OCI-M1 (cell line): ENCODE measurements at regions not wholly inside any gene's neighbourhood (a gene's known extent, or its start where the extent isn't known, plus 50 kb on each side); places are given as distances from the start of the nearest gene placed in this dataset.
"Not testable (repeated sequence)": the region's sequence is repeated elsewhere in the genome, so short reads cannot be mapped to it uniquely, and the experiment has no call there.

ENCODE experiments used
- DNase-seq: peaks from one replicate; lab custom pipeline; 2025; lab: John Stamatoyannopoulos, UW

DNA sequence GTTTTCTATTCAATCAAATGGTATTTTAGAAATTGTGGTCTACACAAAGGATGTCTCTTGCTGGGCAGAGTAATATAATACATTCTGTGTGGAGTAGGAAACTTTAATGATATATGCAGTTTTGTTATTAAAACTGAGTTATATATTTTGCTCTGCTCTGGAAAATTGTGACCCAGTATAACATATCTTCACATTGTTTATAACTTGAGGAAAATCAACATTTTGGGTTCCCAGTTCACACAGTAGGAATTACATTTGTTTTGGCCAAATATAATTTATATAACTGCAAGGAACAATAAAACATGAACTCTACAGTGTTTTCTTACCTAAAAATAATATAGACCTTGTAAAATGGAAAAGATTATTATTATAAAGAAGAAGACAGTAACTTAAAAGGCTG, 372.4 kb downstream of the OSR1 start:
- no peak for DNase-seq

DNA sequence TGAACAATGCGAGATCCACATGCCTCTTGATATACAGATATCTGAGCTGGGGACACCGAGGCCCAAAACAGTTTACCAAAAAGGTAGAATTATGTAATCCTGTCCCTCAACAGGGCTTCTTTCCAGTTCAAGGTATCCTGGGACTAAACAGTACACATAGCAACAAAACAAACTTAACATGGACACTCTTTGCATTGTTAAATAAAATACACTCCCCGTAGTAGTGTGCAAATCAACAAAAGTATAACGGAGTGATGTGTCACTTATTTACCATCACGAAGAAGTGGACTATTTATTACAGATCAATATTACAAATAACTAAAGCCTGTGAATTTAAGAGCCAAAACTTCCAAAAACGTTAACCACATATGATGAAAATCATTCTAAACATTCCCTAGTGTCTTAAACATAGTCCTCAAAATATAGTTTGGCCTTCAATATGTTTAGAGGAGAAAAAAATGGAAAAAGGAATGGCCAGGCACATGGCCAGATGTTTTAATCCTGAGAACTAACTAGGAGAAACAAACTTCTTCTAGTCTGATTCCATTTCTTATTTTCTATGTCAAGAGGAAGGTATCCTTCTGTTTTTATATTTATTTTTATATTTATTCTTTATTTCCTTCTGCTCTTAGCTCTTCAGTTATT, 377.5 kb downstream of the OSR1 start:
- no peak for DNase-seq

- DNase-seq = no peak
Measured at GRCh38 chr2:18980104-18980785, 378.2 kb downstream of the OSR1 start.

DNA sequence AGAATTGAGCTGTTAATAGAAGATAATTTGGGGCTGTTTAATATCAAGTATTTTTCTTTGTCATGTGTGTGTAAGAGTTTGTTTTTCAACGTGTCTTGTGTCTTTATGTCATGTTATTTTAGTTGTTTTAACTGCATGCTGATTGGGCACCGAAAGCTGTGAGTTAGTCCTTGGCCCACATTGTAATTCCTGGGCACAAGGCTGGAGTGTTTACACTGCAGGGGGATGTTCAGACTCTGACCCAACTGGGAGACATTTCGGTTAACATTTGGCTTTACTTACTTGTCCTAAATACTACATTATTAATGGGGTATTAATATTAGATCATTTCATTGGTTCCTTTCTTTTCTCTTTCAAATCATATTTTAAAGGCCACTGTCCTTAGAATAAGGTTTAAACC, 381.0 kb downstream of the OSR1 start:
- DNase-seq = no peak

DNA sequence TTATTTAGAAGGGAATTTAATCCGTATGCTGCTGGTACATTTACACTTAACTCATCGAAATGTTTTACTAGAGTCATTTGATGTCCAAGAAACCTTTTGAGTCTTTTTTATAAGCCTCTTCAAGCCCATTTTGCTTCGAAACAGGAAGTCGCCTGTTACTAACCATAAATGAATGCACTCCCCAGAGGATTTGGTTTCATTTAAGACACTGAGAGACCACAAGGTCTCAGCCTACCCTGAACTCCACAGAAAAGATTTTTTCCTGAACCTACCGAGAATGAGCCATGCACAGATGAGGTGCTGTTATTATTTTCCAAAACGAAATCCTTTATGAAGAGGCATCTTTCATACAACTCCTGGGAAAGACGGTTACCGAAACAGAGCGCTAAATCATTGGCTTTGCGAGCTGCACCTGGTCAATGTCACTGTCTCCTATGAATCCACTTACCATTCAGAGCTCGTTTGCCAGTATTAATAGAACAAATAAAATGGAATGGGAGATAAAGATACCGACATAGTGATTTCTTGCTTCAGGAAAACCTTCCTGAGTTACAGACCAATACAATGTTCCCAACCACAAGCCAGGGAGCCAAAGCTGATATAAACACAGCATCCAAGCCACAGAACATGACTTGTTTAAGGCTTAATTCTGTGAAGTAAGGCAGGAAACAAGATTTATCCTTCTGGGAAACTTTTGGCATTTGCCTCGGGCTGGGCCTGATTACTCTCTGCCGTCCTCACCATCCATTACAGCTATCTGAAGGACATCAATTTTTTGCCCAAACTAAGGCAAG, 382.1 kb downstream of the OSR1 start:
- DNase-seq = peak; percentile 17

DNA sequence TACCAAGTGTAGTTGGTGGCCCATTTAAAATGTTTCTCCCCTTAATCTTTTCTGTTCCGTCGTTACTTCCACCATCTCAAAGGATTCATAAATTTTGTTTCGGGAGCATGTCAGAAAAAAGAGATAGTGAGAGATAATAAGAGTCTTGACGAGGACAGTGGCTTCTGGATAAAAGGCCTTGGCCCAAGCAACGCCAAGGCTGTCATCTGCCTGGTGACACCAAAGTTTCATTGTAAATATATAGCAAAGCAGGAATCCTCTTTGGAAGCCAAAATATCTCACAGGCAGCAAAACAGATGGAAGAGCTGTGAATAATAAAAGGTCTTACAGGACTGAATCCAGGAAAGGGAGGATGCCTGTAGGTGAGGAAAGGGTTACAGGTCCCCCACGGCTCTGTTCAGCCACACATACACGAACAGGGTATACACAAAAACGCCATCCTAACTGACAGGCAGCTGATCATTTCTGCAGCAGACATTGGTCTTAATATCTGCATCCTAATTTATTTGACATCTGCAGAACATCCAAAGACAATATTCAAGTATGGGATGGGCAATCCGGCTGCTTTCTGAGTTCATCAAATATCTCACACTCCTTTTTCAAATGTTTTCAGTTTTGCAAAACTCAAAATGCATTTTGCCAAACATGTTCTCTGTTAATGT, 382.8 kb downstream of the OSR1 start:
- no peak for DNase-seq

- no peak for DNase-seq
Measured at GRCh38 chr2:18971628-18972027, 382.3 kb upstream of the NT5C1B start.

DNA sequence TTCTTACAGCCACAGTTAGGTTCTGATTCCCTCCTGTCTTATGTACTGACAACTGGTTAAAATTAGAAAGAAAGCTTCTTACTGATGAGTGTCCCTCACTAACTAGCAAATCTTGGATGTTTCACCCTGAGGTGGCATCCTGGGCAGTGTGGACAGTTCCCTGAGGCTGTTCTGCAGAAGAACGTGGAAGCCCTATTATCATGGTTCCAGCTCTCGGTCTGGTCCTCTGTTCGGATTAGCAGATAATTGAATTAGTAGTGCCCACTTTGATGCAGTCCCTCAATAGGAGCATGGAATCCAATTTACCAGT, 381.7 kb upstream of the NT5C1B start:
- no peak for DNase-seq

DNA sequence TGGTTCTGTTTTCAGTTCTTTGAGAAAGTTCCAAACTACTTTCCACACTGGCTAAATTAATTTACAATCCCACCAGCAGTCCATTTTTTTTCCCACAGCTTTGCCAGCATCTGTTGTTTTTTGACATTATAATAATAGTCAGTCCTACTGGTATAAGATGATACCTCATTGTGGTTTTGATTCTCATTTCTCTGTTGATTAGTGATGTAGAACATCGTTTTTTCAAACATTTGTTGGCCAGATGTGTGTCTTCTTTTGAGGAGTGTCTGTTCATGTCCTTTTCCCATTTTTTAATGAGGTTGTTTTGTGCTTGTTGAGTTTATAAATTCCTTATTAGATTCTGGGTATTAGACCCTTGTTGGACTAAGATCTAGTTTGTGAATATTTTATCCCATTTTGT, 376.8 kb upstream of the NT5C1B start:
- DNase-seq = no peak

- not testable (repeated sequence) for DNase-seq
Measured at GRCh38 chr2:18963739-18964256, 374.4 kb upstream of the NT5C1B start.

GRCh38 chr2:18961991-18962421, 372.6 kb upstream of the NT5C1B start:
- no peak for DNase-seq

DNA sequence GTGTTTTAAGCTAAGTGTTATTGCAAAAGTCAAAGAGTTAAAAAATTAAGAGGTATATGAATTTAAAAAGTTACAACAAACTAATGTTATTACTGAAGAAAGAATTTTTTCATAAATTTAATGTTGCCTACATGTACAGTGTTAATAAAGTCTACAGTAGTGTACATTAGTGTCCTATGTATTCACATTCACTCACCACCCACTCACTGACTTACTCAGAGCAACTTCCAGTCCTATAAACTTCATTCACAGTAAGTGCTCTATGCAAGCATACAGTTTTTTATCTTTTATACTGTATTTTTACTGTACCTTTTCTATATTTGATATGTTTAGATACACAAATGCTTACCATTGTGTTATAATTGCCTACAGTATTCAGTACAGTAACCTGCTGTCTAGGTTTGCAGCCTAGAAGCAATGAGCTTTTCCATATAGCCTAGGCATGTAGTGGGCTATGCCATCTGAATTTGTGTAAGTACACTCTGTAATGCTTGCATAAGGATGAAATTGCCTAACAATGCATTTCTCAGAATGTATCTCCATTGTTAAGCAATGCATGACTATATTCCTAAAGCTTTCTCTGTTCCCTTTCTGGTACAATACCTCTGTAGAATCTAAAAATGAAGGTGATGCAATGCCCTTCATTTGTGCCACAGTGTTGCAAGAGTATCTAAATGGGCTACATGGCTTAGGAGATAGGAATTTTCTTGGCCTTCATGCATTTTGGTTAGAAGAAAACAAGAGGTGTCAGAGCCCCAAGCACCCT, 370.8 kb upstream of the NT5C1B start:
- DNase-seq = no peak

DNA sequence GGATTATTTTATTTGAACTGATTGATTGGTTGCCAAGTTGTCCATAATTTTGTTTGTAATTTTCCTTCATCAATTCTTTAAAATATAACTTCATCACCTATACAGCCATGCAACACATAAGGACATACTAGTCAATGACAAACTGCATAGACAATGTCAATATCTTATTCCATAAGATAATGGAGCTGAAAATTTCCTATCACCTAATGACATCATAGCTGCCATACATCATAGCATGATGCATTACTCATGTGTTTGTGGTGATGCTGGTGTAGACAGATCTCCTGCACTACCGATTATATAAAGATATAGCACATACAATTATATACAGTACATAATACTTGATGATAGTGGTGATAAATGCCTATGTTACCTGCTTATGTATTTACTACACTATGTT, 369.8 kb upstream of the NT5C1B start:
- DNase-seq = no peak

DNA sequence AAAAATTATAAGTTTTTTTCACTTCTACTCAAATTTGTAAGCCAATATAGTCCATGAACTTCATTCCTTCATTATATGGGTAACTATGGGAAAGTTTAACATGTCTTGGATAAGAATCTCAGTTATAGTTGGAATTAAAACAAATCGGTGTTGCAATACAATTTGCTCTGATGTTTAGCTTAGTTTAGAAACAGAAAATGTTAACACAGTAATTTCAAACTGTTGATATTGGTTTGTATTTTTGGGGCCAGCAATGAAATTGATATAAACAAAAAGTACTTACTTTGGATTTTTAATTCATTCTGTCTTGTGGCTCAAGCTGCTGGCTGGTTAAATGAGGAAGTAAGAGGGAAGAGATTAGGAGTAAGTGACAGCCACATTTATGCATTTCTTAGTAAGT, 368.5 kb upstream of the NT5C1B start:
- DNase-seq = peak; percentile 2

DNA sequence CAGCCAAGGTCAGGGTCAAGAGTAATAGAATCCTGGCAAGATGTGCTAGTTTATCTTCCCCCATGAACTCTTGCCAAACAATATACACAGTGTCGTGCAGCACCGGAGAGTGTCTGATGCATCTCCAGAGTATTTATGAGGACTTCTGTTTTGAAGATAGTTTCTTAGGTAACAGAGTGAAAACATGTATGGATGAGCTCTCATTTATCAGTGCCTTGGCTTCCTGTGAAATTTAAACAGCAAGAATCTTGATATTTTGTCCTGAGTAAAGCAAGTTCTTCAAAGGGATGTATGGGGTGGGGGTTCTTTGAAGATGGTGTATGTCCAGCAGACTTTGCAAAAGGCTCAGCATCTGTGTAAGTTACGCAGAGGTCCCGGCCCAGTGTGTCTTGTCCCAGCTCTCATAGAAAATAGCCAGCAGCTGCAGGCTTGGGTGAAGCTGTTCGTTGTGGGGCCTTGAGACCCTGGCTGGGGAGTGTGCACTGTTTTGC, 361.0 kb upstream of the NT5C1B start:
- no peak for DNase-seq

DNA sequence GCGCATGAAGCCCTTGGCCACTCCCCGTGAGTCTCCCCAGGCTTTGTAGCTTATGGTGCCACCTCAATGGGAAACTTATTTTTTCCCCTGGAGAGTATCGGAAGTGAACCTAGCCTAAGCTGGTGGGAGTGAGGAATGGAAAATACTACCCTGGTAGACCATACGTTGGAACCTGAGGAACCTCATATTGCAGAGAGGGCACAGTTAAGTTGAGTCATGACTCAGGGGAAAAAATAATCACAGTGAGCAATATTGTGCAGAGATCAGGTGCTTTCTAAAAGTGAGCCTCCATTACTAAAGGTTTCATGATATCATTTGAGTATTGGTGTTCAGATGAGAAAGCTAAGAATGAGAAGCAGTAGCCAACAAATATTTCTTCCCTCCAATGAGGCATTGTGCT, 360.5 kb upstream of the NT5C1B start:
- DNase-seq = no peak

DNA sequence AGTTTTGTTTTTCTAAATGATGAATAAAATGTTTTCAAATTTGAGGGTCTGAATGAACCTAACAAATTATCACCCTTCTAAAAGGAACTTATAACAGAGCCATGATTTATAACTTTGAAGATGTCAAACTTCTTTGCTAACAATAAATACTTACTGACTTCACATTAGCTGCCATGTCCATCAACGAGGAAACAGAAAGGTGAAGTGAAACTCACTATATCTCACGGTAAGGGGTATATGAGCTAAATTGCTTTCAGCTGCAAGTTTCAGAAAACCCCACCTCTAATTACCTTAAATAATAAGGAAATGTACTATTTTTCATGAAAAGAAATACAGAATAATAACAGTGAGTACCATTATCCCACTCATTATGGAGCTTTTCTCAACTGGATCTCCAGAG, 350.8 kb upstream of the NT5C1B start:
- DNase-seq = no peak

GRCh38 chr2:18939740-18940139, 350.4 kb upstream of the NT5C1B start:
- DNase-seq = not testable (repeated sequence)

GRCh38 chr2:18934886-18935285, 345.5 kb upstream of the NT5C1B start:
- DNase-seq = no peak

DNA sequence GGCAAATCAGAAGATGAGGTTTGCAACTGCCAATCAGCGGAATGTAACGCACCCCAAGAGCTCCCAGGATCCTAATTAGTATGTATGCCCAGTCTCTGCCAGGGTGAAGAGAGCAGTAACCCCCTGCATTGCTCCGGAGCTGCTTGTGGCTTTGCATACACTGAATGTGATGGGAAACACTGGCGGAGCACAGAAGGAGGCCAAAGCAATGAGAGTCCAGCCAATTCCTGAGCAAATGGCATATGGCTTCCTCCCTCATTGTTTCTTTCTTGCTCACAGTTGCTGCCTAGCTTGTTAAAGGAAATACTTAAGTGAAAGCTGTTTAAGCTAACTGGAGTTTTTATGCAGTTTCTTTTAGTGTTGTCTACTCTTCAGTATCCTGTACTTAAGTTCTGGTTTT, 343.5 kb upstream of the NT5C1B start:
- no peak for DNase-seq

DNA sequence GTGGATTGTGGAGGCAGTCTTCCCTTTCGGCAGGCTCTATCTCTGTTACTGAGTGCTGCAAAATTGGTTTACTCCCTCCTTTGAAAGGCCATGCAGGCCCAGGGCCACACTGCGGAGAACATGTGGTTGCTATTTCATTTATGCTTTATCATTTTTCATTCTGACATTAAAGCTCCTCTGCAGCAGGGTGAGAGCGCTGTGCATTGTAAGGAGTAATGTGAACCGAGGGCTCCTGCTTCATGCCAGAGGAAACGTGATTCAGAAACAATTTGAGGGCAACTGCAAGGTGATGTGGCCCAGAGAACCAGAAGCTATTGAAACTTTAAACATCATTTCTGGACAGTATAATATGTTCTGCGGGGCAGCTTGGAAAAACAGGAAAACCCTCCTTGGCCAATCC, 341.6 kb upstream of the NT5C1B start:
- DNase-seq = no peak
